ENCODE measurements at regions not wholly inside any gene's neighbourhood (a gene's known extent, or its start where the extent isn't known, plus 50 kb on each side); places are given as distances from the start of the nearest gene placed in this dataset.

GRCh38 chr1:99122039-99122438, 117.4 kb upstream of the PLPPR5 start:
- Mint-ChIP-seq H3K9me3 (no peaks in the 10 kb centered on the region), H3K27me3 (no peaks in the 10 kb centered on the region), H3K4me3 (no peak overlapping the region), H3K36me3 (ENCODE audit: insufficient read depth) (no peaks in the 10 kb centered on the region), H3K4me1 (no peaks in the 10 kb centered on the region), H3K27ac (ENCODE audit: low read depth) (no peak overlapping the region)
- ATAC-seq (replicated peaks; ENCODE audit: extremely low read depth, poor library complexity, severe bottlenecking) (no peak), DNase-seq (ENCODE audit: low spot score in 2 of 2) (no peak)

DNA sequence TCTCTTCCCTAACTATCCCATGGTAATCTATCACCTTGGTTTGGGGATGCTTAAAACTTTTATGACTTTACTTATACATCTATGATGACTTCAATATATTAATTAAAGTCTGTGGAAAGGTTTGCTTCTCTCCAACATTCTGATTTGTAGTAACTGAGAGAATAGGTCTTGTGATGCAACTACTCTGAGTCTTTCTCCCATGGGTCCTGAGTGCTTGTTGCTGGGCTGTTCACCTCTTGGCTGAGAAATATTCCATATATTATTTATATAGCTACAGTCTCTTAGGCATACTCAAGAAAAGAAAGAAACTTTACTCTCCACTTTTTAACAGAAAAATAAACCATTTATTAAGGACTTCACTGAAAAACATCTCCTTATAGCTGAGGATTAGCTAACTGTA, 119.3 kb upstream of the PLPPR5 start:
- Mint-ChIP-seq H3K4me3 (no peak overlapping the region), H3K36me3 (ENCODE audit: insufficient read depth) (no peaks in the 10 kb centered on the region), H3K27me3 (peaks cover 17% of the 10 kb centered on the region), H3K9me3 (peaks cover 7% of the 10 kb centered on the region), H3K4me1 (no peaks in the 10 kb centered on the region), H3K27ac (ENCODE audit: low read depth) (no peak overlapping the region)
- DNase-seq (ENCODE audit: low spot score in 2 of 2) (no peak), ATAC-seq (replicated peaks; ENCODE audit: extremely low read depth, poor library complexity, severe bottlenecking) (no peak)

DNA sequence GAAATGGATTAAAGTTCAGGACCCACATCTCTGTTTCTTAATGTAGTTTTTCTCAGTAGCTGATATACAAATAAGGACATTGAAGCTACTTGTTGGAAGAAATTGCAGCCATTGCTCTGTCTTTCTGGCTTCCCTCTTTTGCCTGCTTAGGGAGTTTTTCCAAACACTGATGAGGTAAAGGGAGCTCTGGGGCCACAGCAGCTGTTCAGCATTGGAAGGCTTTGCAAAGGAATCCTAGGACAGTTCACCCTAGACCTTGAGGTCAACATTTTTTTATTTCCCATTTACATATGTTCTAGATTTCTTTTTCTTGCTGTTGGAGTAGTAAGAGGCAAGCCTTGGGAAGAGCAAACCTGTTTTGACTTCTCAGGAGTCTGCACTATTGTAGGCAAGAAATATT, 126.9 kb upstream of the PLPPR5 start:
- H3K36me3 Mint-ChIP-seq (ENCODE audit: insufficient read depth): no peaks in the 10 kb centered on the region
- DNase-seq (ENCODE audit: low spot score in 2 of 2): no peak
- no peak for ATAC-seq (replicated peaks; ENCODE audit: extremely low read depth, poor library complexity, severe bottlenecking)
- H3K4me3 Mint-ChIP-seq: no peak overlapping the region
- H3K4me1 Mint-ChIP-seq: no peaks in the 10 kb centered on the region
- peaks cover 7% of the 10 kb centered on the region for H3K9me3 Mint-ChIP-seq
- H3K27ac Mint-ChIP-seq (ENCODE audit: low read depth): no peak overlapping the region
- H3K27me3 Mint-ChIP-seq: peaks cover 40% of the 10 kb centered on the region

- Mint-ChIP-seq H3K36me3 (ENCODE audit: insufficient read depth) (no peaks in the 10 kb centered on the region), H3K4me3 (no peak overlapping the region), H3K4me1 (no peaks in the 10 kb centered on the region), H3K27me3 (peaks cover 23% of the 10 kb centered on the region), H3K27ac (ENCODE audit: low read depth) (no peak overlapping the region), H3K9me3 (no peaks in the 10 kb centered on the region)
- no peak for DNase-seq (ENCODE audit: low spot score in 2 of 2)
- no peak for ATAC-seq (replicated peaks; ENCODE audit: extremely low read depth, poor library complexity, severe bottlenecking)
These were observed 129.3 kb upstream of the PLPPR5 start for GRCh38 chr1:99133756-99134500.

DNA sequence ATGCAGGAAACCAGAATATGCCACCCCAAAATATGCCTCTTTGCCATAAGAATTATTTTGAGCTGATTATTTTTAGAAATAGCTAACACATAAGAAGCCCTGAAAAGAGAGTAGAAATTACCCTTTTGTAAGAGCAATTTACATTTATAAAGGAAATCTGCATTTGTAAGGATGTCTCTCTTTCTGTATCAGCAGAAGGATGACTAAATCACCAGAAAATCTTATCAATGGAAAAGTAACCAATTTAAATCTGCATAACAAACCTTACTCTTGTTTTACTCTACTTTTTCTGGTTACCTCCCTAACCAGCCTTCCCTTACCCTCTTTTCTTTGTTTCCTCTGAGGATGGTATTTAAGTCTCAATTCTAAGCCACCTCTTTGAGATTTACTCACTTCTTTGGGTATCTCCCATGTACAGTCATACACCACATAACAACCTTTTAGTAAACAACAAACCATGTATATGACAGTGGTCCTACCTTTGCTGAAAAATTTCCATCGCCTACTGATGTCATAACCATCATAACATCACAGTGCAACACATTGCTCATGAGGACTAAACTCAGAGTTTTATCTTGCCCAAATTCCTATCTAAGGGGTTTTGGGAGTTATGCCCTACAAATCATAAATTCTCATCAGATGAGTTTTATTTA, 126.6 kb upstream of the PLPPR4 start:
- Mint-ChIP-seq H3K4me1 (no peaks in the 10 kb centered on the region), H3K27me3 (no peaks in the 10 kb centered on the region), H3K4me3 (no peak overlapping the region), H3K9me3 (no peaks in the 10 kb centered on the region), H3K27ac (ENCODE audit: low read depth) (no peak overlapping the region), H3K36me3 (ENCODE audit: insufficient read depth) (no peaks in the 10 kb centered on the region)
- ATAC-seq (replicated peaks; ENCODE audit: extremely low read depth, poor library complexity, severe bottlenecking) (no peak), DNase-seq (ENCODE audit: low spot score in 2 of 2) (no peak)

DNA sequence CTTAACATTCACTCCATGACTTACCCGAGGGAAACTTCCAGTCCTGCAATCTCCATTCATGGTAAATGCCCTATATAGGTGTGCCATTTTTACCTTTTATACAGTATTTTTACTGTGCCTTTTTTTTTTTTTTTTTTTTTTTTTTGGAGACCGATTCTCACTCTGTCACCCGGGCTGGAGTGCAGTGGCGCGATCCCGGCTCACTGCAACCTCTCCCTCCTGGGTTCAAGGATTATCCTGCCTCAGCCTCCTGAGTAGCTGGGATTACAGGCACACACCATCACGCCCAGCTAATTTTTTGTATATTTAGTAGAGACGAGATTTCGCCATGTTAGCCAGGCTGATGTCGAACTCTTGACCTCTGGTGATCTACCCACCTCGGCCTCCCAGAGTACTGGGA, 124.4 kb upstream of the PLPPR4 start:
- Mint-ChIP-seq H3K4me1 (no peaks in the 10 kb centered on the region), H3K27me3 (no peaks in the 10 kb centered on the region), H3K4me3 (no peak overlapping the region), H3K27ac (ENCODE audit: low read depth) (no peak overlapping the region), H3K36me3 (ENCODE audit: insufficient read depth) (no peaks in the 10 kb centered on the region), H3K9me3 (no peaks in the 10 kb centered on the region)
- no peak for DNase-seq (ENCODE audit: low spot score in 2 of 2)
- ATAC-seq (replicated peaks; ENCODE audit: extremely low read depth, poor library complexity, severe bottlenecking): no peak

- DNase-seq (ENCODE audit: low spot score in 2 of 2) (no peak), ATAC-seq (replicated peaks; ENCODE audit: extremely low read depth, poor library complexity, severe bottlenecking) (no peak)
- Mint-ChIP-seq H3K36me3 (ENCODE audit: insufficient read depth) (no peaks in the 10 kb centered on the region), H3K4me1 (no peaks in the 10 kb centered on the region), H3K27me3 (no peaks in the 10 kb centered on the region), H3K4me3 (no peak overlapping the region), H3K27ac (ENCODE audit: low read depth) (no peak overlapping the region), H3K9me3 (no peaks in the 10 kb centered on the region)
These were observed 118.0 kb upstream of the PLPPR4 start for GRCh38 chr1:99146129-99146848.

DNA sequence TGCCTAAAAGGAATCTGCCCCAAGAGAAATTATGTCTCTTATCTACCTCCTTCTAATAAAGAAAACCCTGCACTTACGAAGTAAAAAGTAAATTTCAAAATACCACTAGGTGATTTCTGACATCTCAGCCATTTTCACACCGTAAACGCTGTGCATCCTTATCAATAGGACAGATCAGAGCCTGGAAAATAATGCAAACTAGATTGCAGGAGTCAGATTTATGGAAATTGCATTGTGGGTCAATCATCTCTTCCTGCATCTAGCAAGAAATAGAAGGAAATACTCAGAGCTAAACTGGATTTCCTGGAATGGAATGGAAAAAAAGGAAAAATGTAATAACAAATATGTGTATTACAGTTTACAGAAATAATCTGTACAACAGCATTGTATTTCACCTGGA, 114.3 kb upstream of the PLPPR4 start:
- no peaks in the 10 kb centered on the region for H3K27me3 Mint-ChIP-seq
- no peaks in the 10 kb centered on the region for H3K9me3 Mint-ChIP-seq
- no peaks in the 10 kb centered on the region for H3K4me1 Mint-ChIP-seq
- ATAC-seq (replicated peaks; ENCODE audit: extremely low read depth, poor library complexity, severe bottlenecking) (no peak), DNase-seq (ENCODE audit: low spot score in 2 of 2) (no peak)
- no peak overlapping the region for H3K27ac Mint-ChIP-seq (ENCODE audit: low read depth)
- no peak overlapping the region for H3K4me3 Mint-ChIP-seq
- peaks cover 1% of the 10 kb centered on the region for H3K36me3 Mint-ChIP-seq (ENCODE audit: insufficient read depth)

DNA sequence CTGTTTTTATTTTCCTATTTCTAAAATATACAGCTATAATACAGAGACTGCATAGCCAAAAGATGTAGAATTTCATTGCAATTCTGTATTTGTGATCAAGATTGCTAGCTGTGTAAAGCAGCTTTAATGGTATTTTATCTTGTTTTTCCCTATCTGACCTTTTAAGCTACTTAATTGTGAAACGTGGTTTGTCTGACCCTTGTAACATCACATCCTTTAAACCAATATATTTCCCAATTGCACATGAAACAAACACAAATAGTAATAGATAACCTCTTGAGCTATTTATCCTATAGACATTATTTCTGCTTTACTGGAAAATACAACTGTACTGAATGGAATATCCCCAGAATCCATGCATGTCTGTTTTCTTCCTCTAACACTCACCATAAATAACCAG, 112.2 kb upstream of the PLPPR4 start:
- Mint-ChIP-seq H3K27me3 (no peaks in the 10 kb centered on the region), H3K4me3 (no peak overlapping the region), H3K36me3 (ENCODE audit: insufficient read depth) (peaks cover 1% of the 10 kb centered on the region), H3K4me1 (no peaks in the 10 kb centered on the region), H3K27ac (ENCODE audit: low read depth) (no peak overlapping the region), H3K9me3 (no peaks in the 10 kb centered on the region)
- no peak for ATAC-seq (replicated peaks; ENCODE audit: extremely low read depth, poor library complexity, severe bottlenecking)
- DNase-seq (ENCODE audit: low spot score in 2 of 2): no peak

GRCh38 chr1:99163671-99164070, 100.6 kb upstream of the PLPPR4 start:
- Mint-ChIP-seq H3K4me3 (no peak overlapping the region), H3K27me3 (peaks cover 51% of the 10 kb centered on the region), H3K27ac (ENCODE audit: low read depth) (no peak overlapping the region), H3K36me3 (ENCODE audit: insufficient read depth) (no peaks in the 10 kb centered on the region), H3K9me3 (no peaks in the 10 kb centered on the region), H3K4me1 (no peaks in the 10 kb centered on the region)
- DNase-seq (ENCODE audit: low spot score in 2 of 2) (no peak), ATAC-seq (replicated peaks; ENCODE audit: extremely low read depth, poor library complexity, severe bottlenecking) (no peak)

DNA sequence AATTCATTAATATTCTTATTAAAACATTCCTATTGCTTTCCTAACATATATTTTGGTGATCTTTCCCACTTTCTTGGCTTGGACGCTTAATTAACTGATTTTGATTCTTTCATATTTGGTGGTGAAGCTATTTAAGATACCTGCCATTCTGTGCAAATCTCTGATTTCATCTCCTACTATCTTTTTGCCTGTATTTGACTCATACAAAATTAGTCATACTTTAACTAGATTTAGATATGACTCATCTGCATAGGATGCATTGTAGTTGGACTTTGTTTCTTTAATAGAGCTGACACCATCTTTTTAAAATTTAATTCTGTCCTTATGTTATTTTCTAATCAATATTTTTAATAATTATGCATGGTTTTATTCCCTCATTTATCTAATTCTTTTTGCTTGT, 93.8 kb upstream of the PLPPR4 start:
- DNase-seq (ENCODE audit: low spot score in 2 of 2) (no peak), ATAC-seq (replicated peaks; ENCODE audit: extremely low read depth, poor library complexity, severe bottlenecking) (no peak)
- Mint-ChIP-seq H3K27ac (ENCODE audit: low read depth) (no peak overlapping the region), H3K9me3 (no peaks in the 10 kb centered on the region), H3K36me3 (ENCODE audit: insufficient read depth) (no peaks in the 10 kb centered on the region), H3K4me3 (no peak overlapping the region), H3K27me3 (peaks cover 43% of the 10 kb centered on the region), H3K4me1 (no peaks in the 10 kb centered on the region)

DNA sequence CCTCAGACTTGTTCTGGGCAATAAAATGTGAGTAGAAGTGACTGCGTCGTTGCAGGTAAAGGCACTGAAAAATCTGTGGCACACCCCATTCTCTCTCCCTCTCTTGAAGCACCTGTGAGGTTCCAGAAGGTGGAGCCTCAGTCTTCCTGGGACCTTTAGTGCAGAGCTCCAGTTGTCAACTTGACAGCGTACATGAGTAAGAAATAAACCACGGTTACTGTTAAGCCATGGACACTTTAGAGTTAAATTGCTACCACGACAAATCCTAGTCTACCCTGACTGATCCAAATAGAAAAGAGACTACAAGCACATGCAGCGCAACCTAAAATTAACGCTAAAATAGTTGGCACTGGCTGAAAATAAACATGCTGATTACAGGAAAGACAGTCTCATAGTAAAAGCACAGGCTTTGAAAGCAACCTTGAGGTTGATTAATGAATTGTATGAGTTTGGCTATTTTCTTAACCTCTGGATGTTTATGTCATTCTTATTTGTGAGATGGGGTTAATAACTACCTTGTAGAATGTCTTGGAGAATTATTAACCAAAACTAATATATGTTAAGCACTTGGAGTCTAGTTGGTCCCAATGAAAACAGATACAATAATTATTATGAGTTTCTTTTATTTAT, 93.0 kb upstream of the PLPPR4 start:
- Mint-ChIP-seq H3K9me3 (no peaks in the 10 kb centered on the region), H3K27me3 (peaks cover 43% of the 10 kb centered on the region), H3K27ac (ENCODE audit: low read depth) (no peak overlapping the region), H3K4me3 (no peak overlapping the region), H3K36me3 (ENCODE audit: insufficient read depth) (no peaks in the 10 kb centered on the region), H3K4me1 (no peaks in the 10 kb centered on the region)
- DNase-seq (ENCODE audit: low spot score in 2 of 2) (no peak), ATAC-seq (replicated peaks; ENCODE audit: extremely low read depth, poor library complexity, severe bottlenecking) (no peak)

All from central memory CD8-positive, alpha-beta T cell (primary cell).